Retinal pigment epithelial cell (primary cell): ENCODE measurements at regions not wholly inside any gene's neighbourhood (a gene's known extent, or its start where the extent isn't known, plus 50 kb on each side); places are given as distances from the start of the nearest gene placed in this dataset.
A peak's percentile ranks its signal among the peaks of the same experiment; 100 is the strongest.

Experiments used
- DNase-seq: peaks from one replicate; pipeline ENCODE4 v3.0.0-alpha.2; 2010; ENCODE audit warnings: low read depth
- H3K4me3 ChIP-seq: 2 replicates; pipeline ENCODE4 v1.5.1; 2011; ENCODE audit warnings: mild to moderate bottlenecking, low read length, control low read depth, moderate library complexity
- CTCF ChIP-seq: conservative IDR thresholded peaks from 2 replicates; pipeline ENCODE4 v1.5.1; 2011; ENCODE audit warnings: low read depth, low read length, control low read depth, inconsistent platforms

- no peak for TF ChIP-seq CTCF
- peak overlapping the region; percentile 49 for H3K4me3 ChIP-seq
- no peak for DNase-seq
These were observed 67.2 kb upstream of the ZNF527 start for GRCh38 chr19:37303591-37304171.

- peak overlapping the region; percentile 49 for H3K4me3 ChIP-seq
- TF ChIP-seq CTCF, result no peak
- DNase-seq, result no peak
These were observed 66.6 kb upstream of the ZNF527 start for GRCh38 chr19:37304190-37304883.

- TF ChIP-seq CTCF, result no peak
- DNase-seq, result no peak
- no peak overlapping the region for H3K4me3 ChIP-seq
These were observed 66.0 kb upstream of the ZNF527 start for GRCh38 chr19:37304884-37305255.

- H3K4me3 ChIP-seq, result no peak overlapping the region
- no peak for TF ChIP-seq CTCF
- DNase-seq, result no peak
These were observed 64.4 kb upstream of the ZNF527 start for GRCh38 chr19:37306383-37306963.

GRCh38 chr19:37309834-37310575 lies 60.9 kb upstream of the ZNF527 start:
- DNase-seq, result no peak
- peak; percentile 2 for TF ChIP-seq CTCF
- H3K4me3 ChIP-seq, result no peak overlapping the region

GRCh38 chr19:37312531-37313334 lies 58.2 kb upstream of the ZNF527 start:
- peak overlapping the region; percentile 36 for H3K4me3 ChIP-seq
- peak; percentile 36 for DNase-seq

- DNase-seq, result no peak
- TF ChIP-seq CTCF, result no peak
- H3K4me3 ChIP-seq, result peak overlapping the region; percentile 35
These were observed 57.6 kb upstream of the ZNF527 start for GRCh38 chr19:37313335-37313627.
